Parathyroid adenoma (tissue), 2 donors: ENCODE measurements at regions not wholly inside any gene's neighbourhood (a gene's known extent, or its start where the extent isn't known, plus 50 kb on each side); places are given as distances from the start of the nearest gene placed in this dataset.

ENCODE experiments used
- H2AFZ ChIP-seq: fragments of 300-600 bp; sonication (generic); one replicate; pipeline ENCODE4 v1.7.0; 2017; ENCODE audit warnings: antibody characterized with exemption, mild to moderate bottlenecking
- H3K27ac ChIP-seq: fragments of 300-600 bp; sonication (generic); one replicate; pipeline ENCODE4 v1.7.0; 2017
- H3K27me3 ChIP-seq: fragments of 300-600 bp; sonication (generic); one replicate; pipeline ENCODE4 v1.7.0; 2017; ENCODE audit warnings: low read length; ENCODE audit not compliant: control insufficient read depth, insufficient read depth
- H3K36me3 ChIP-seq: fragments of 300-600 bp; sonication (generic); one replicate; pipeline ENCODE4 v1.7.0; 2017; ENCODE audit warnings: low read length; ENCODE audit not compliant: control insufficient read depth, insufficient read depth
- H3K4me1 ChIP-seq: fragments of 300-600 bp; sonication (generic); one replicate; pipeline ENCODE4 v1.7.0; 2017; ENCODE audit warnings: control low read depth
- H3K4me2 ChIP-seq: fragments of 300-600 bp; sonication (generic); one replicate; pipeline ENCODE4 v1.7.0; 2017; ENCODE audit warnings: low read length
- H3K4me3 ChIP-seq: fragments of 300-600 bp; sonication (generic); one replicate; pipeline ENCODE4 v1.7.0; 2017; ENCODE audit warnings: low read depth, low read length
- H3K79me2 ChIP-seq: fragments of 300-600 bp; sonication (generic); one replicate; pipeline ENCODE4 v1.7.0; 2017; ENCODE audit warnings: control low read depth
- H3K9ac ChIP-seq: fragments of 300-600 bp; sonication (generic); one replicate; pipeline ENCODE4 v1.7.0; 2017; ENCODE audit warnings: mild to moderate bottlenecking
- H3K9me3 ChIP-seq: fragments of 300-600 bp; sonication (generic); one replicate; pipeline ENCODE4 v1.7.0; 2017; ENCODE audit warnings: low read length; ENCODE audit not compliant: control insufficient read depth
- CTCF ChIP-seq: fragments of 300-600 bp; sonication (generic); IDR thresholded peaks from one replicate; pipeline ENCODE4 v1.7.0; 2017; ENCODE audit warnings: antibody characterized with exemption, mild to moderate bottlenecking
- donor health status: primary hyperparathyroidism.

GRCh38 chr2:6073191-6074088 lies 381.3 kb downstream of the SOX11 start:
- Histone ChIP-seq H3K79me2 (no peaks in the 10 kb centered on the region), H3K36me3 (no peaks in the 10 kb centered on the region), H3K27ac (no peak overlapping the region), H3K4me2 (no peak overlapping the region), H3K9me3 (no peaks in the 10 kb centered on the region), H3K4me3 (no peak overlapping the region), H3K4me1 (no peaks in the 10 kb centered on the region), H2AFZ (no peak overlapping the region), H3K27me3 (no peaks in the 10 kb centered on the region), H3K9ac (no peak overlapping the region)
- TF ChIP-seq CTCF = no peak

- Histone ChIP-seq H3K9me3 (no peaks in the 10 kb centered on the region), H2AFZ (no peak overlapping the region), H3K4me1 (no peaks in the 10 kb centered on the region), H3K79me2 (no peaks in the 10 kb centered on the region), H3K4me2 (no peak overlapping the region), H3K27ac (no peak overlapping the region), H3K27me3 (no peaks in the 10 kb centered on the region), H3K9ac (no peak overlapping the region), H3K4me3 (no peak overlapping the region), H3K36me3 (no peaks in the 10 kb centered on the region)
- TF ChIP-seq CTCF = no peak
Observed at GRCh38 chr2:6074089-6074643, 382.0 kb downstream of the SOX11 start.

GRCh38 chr2:6077585-6077984 lies 385.4 kb downstream of the SOX11 start:
- TF ChIP-seq CTCF = no peak
- Histone ChIP-seq H3K36me3 (no peaks in the 10 kb centered on the region), H3K9ac (no peak overlapping the region), H2AFZ (no peak overlapping the region), H3K4me1 (no peaks in the 10 kb centered on the region), H3K27ac (no peak overlapping the region), H3K79me2 (no peaks in the 10 kb centered on the region), H3K4me3 (no peak overlapping the region), H3K4me2 (no peak overlapping the region), H3K9me3 (no peaks in the 10 kb centered on the region), H3K27me3 (no peaks in the 10 kb centered on the region)

GRCh38 chr2:6078414-6078813 lies 386.2 kb downstream of the SOX11 start:
- no peak overlapping the region for H3K4me3 ChIP-seq
- no peak for TF ChIP-seq CTCF
- no peaks in the 10 kb centered on the region for H3K4me1 ChIP-seq
- no peaks in the 10 kb centered on the region for H3K79me2 ChIP-seq
- H3K27me3 ChIP-seq = no peaks in the 10 kb centered on the region
- no peak overlapping the region for H3K27ac ChIP-seq
- no peak overlapping the region for H3K9ac ChIP-seq
- H3K36me3 ChIP-seq = no peaks in the 10 kb centered on the region
- H2AFZ ChIP-seq = no peak overlapping the region
- no peak overlapping the region for H3K4me2 ChIP-seq
- no peaks in the 10 kb centered on the region for H3K9me3 ChIP-seq
